Fibroblast of lung (primary cell): ENCODE measurements at regions not wholly inside any gene's neighbourhood (a gene's known extent, or its start where the extent isn't known, plus 50 kb on each side); places are given as distances from the start of the nearest gene placed in this dataset.

Experiments used
- EZH2 ChIP-seq: IDR thresholded peaks from 2 replicates; pipeline ENCODE4 v1.5.1; 2012; ENCODE audit warnings: low read length, control low read depth, mild to moderate bottlenecking; ENCODE audit errors: missing control alignments
- TF ChIP-seq, protein P1 (sequence below), 2 donors: IDR thresholded peaks in 1 of 2; conservative IDR thresholded peaks in 1 of 2; 1 replicate in 1 of 2; 2 replicates in 1 of 2; pipeline ENCODE4 v1.5.1; 2011 to 2012; ENCODE audit warnings: low read length in 2 of 2, control low read depth in 1 of 2, inconsistent platforms in 1 of 2, low read depth in 1 of 2, mild to moderate bottlenecking in 1 of 2

DNA sequence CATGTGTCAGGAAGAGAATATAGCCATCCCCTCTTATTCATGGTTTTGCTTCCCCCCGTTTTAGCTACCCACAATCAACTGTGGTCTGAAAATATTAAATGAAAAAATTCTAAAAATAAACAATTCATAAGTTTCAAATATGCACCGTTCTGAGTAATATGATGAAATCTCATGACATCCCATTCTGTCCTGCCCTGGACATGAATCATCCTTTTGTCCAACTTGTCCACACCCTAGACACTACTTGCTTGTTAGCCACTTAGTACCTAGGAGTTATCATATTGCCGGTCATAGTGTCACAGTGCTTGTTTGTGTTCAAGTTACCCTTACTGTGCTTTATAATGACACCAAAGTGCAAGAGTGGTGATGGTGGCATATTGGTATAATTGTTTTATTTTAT lies 113.5 kb downstream of the CAAP1 start:
- TF ChIP-seq, protein P1, sequence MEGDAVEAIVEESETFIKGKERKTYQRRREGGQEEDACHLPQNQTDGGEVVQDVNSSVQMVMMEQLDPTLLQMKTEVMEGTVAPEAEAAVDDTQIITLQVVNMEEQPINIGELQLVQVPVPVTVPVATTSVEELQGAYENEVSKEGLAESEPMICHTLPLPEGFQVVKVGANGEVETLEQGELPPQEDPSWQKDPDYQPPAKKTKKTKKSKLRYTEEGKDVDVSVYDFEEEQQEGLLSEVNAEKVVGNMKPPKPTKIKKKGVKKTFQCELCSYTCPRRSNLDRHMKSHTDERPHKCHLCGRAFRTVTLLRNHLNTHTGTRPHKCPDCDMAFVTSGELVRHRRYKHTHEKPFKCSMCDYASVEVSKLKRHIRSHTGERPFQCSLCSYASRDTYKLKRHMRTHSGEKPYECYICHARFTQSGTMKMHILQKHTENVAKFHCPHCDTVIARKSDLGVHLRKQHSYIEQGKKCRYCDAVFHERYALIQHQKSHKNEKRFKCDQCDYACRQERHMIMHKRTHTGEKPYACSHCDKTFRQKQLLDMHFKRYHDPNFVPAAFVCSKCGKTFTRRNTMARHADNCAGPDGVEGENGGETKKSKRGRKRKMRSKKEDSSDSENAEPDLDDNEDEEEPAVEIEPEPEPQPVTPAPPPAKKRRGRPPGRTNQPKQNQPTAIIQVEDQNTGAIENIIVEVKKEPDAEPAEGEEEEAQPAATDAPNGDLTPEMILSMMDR (conservative IDR thresholded peaks at IDR 0.05 in 1 of 2, IDR thresholded peaks at IDR 0.05 in 1 of 2; ENCODE audit: low read depth in 1 of 2, low read length in 2 of 2), result no peak
- TF ChIP-seq EZH2, result no peak
